ENCODE measurements at regions not wholly inside any gene's neighbourhood (a gene's known extent, or its start where the extent isn't known, plus 50 kb on each side); places are given as distances from the start of the nearest gene placed in this dataset.
"Not testable (repeated sequence)": the region's sequence is repeated elsewhere in the genome, so short reads cannot be mapped to it uniquely, and the experiment has no call there.

DNA sequence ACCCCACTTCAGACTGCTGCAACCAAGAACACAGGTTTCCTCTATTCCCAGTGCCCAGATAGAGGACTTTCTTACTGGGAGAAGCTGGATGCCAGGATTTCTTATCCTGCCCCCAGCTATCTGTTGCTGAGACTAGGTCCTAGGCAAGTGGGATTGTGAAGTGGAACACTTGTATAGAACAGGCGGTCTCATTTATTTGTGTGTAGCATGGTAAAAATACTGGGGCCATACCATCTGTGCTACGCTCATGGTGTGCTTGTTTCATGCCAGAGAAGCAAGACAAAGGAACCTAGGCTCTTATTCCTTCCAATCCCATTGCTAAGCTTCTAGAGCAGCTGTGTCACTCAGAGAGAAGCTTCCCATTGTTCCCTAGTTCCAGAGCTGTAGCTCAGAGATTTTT lies 191.5 kb upstream of the EPHA6 start:
- TF ChIP-seq, protein P1, sequence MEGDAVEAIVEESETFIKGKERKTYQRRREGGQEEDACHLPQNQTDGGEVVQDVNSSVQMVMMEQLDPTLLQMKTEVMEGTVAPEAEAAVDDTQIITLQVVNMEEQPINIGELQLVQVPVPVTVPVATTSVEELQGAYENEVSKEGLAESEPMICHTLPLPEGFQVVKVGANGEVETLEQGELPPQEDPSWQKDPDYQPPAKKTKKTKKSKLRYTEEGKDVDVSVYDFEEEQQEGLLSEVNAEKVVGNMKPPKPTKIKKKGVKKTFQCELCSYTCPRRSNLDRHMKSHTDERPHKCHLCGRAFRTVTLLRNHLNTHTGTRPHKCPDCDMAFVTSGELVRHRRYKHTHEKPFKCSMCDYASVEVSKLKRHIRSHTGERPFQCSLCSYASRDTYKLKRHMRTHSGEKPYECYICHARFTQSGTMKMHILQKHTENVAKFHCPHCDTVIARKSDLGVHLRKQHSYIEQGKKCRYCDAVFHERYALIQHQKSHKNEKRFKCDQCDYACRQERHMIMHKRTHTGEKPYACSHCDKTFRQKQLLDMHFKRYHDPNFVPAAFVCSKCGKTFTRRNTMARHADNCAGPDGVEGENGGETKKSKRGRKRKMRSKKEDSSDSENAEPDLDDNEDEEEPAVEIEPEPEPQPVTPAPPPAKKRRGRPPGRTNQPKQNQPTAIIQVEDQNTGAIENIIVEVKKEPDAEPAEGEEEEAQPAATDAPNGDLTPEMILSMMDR (IDR thresholded peaks at IDR 0.05; ENCODE audit: insufficient read depth, low read length, severe bottlenecking): no peak
- Histone ChIP-seq H3K4me3 (ENCODE audit: low read depth, low read length) (no peak overlapping the region), H3K36me3 (ENCODE audit: control insufficient read depth, insufficient read depth, low read length) (no peaks in the 10 kb centered on the region), H3K27me3 (ENCODE audit: control insufficient read depth, insufficient read depth, low read length) (no peaks in the 10 kb centered on the region)
- no peak for DNase-seq (ENCODE audit: low read depth)
- no peak for FAIRE-seq

DNA sequence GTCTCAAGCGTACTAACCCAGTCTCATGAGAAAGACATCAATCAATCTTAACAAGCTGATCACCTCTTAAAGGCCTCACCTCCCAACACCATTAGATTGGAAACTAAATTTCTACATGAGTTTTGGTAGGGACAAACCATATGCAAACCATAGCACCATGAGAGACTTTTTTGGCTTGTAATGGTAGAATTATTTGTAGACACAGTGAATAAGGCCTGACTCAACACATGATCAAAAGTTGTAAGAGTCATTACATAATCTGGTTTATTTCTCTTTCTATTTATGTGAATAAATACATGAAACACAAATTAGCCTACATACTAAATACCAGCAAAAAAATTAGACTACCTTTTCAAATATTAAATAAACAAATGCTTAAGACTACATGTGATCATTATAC lies 183.3 kb upstream of the EPHA6 start:
- TF ChIP-seq, protein P1 (IDR thresholded peaks at IDR 0.05; ENCODE audit: insufficient read depth, low read length, severe bottlenecking): no peak
- DNase-seq (ENCODE audit: low read depth) (no peak), FAIRE-seq (no peak)

DNA sequence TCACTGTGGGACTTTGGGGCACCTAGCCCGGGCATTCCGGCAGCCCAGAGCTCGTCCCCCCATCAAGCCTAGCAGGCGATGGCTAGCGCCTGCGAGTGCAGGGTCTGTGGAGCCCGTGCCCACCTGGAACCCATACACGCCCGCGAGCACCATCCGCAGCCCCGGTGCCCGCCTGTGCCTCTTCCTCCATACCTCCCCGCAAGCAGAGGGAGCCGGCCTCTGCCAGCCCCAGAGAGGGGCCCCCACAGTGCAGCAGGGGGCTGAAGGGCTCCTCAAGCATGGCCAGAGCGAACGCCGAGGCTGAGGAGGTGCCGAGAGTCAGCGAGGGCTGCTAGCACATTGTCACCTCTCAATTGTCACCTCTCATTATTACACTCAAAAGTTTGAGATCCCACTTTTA lies 167.8 kb upstream of the EPHA6 start:
- H3K4me3 ChIP-seq (ENCODE audit: low read depth, low read length): no peak overlapping the region
- H3K27me3 ChIP-seq (ENCODE audit: control insufficient read depth, insufficient read depth, low read length): no peaks in the 10 kb centered on the region
- TF ChIP-seq, protein P1 (IDR thresholded peaks at IDR 0.05; ENCODE audit: insufficient read depth, low read length, severe bottlenecking): no peak
- no peak for DNase-seq (ENCODE audit: low read depth)
- no peaks in the 10 kb centered on the region for H3K36me3 ChIP-seq (ENCODE audit: control insufficient read depth, insufficient read depth, low read length)
- no peak for FAIRE-seq

More for the DNA sequence above, 183.3 kb upstream of the EPHA6 start:
- no peaks in the 10 kb centered on the region for H3K36me3 ChIP-seq (ENCODE audit: control insufficient read depth, insufficient read depth, low read length)
- H3K4me3 ChIP-seq (ENCODE audit: low read depth, low read length): no peak overlapping the region
- H3K27me3 ChIP-seq (ENCODE audit: control insufficient read depth, insufficient read depth, low read length): no peaks in the 10 kb centered on the region

DNA sequence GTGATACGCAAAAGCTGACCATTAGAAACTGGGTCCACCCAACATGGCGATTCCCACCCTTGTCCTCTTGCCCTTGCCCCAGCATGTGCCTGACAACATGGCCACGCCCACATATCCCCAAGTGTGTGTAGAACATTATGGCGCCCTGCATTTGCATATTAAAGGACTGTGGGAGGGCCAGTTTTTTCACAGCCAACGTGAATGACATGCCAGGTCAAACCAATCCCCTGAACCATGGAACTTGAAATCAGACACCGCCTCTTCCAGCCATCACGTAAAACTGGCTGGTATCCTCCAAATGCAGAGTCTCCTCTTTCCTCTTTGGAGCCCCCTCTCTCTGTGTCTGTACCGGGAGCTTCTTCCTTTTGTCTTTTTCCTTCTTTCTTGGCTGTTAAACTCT lies 156.7 kb upstream of the EPHA6 start:
- Histone ChIP-seq H3K4me3 (ENCODE audit: low read depth, low read length) (no peak overlapping the region), H3K27me3 (ENCODE audit: control insufficient read depth, insufficient read depth, low read length) (no peaks in the 10 kb centered on the region), H3K36me3 (ENCODE audit: control insufficient read depth, insufficient read depth, low read length) (no peaks in the 10 kb centered on the region)
- TF ChIP-seq, protein P1 (IDR thresholded peaks at IDR 0.05; ENCODE audit: insufficient read depth, low read length, severe bottlenecking): no peak
- DNase-seq (ENCODE audit: low read depth) (no peak), FAIRE-seq (no peak)

DNA sequence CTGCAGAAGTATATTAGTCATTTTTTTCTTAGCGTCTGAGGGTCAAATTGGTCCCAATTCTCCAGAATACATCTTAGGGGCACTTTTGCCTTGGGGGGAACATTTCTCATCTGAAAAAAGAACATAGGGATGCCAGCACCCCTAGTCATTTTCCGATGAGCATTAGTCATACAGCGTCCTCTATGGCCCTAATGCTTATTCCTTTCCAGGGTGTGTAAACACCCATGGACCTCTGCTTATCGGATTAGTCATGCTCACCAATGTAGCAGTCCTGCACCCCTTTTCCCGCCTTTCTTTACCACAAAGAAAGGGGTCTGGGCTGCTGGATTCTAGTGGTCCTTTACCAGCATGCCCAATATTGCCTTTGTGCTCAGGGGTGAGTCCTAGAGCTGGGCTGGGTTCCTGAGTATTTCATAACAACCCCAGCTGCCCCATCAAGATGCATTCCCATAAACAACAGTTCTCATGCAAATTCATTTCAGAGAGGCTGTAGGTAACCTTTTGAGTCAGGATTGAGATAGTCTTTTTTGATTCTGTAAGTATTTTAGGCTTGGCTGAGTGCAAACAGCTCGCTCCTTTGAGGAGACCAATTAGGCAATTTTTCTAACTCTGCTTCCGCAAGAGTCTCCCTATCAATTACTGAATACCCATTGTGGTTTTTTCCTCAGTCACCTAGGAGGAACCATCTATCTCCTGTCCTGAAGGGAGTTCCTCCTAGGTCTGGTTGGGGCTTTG lies 142.4 kb upstream of the EPHA6 start:
- not testable (repeated sequence) for H3K36me3 ChIP-seq (ENCODE audit: control insufficient read depth, insufficient read depth, low read length); H3K27me3 ChIP-seq (ENCODE audit: control insufficient read depth, insufficient read depth, low read length); DNase-seq (ENCODE audit: low read depth); H3K4me3 ChIP-seq (ENCODE audit: low read depth, low read length); FAIRE-seq

DNA sequence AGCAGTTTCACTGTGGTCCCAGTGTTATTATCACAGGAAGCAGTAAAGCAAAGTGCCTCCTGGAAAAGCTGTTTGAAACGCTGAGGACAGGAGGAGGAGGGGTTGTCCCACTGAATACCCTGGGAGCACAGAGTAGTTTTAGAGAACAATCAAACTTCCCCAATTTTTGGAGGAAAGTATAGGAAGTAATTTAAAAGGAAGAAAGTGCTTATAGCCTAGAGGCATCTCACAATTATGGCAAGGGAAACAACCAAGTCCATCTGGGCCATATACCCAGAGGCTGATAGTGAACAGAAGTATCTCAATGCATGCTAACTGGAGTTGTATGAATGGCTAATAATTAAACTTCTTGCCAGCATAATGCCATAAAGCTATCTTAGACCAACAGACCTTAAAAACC lies 137.2 kb upstream of the EPHA6 start:
- Histone ChIP-seq H3K4me3 (ENCODE audit: low read depth, low read length) (no peak overlapping the region), H3K36me3 (ENCODE audit: control insufficient read depth, insufficient read depth, low read length) (no peaks in the 10 kb centered on the region), H3K27me3 (ENCODE audit: control insufficient read depth, insufficient read depth, low read length) (no peaks in the 10 kb centered on the region)
- DNase-seq (ENCODE audit: low read depth): no peak
- TF ChIP-seq, protein P1 (IDR thresholded peaks at IDR 0.05; ENCODE audit: insufficient read depth, low read length, severe bottlenecking): no peak
- FAIRE-seq: no peak
